T-helper 2 cell treated with Interferon-gamma antibody and Interleukin-4, amounts not matched to agents 100 ng/mL and 5 ng/mL, for 36 hours (primary cell): ENCODE measurements at regions not wholly inside any gene's neighbourhood (a gene's known extent, or its start where the extent isn't known, plus 50 kb on each side); places are given as distances from the start of the nearest gene placed in this dataset.

Experiments used
- intact Hi-C: fragments of 100-400 bp; cut with micrococcal nuclease; formaldehyde crosslinking; loops from one replicate; pipeline ENCODE4 v1.15.1; 2023

GRCh38 chr5:53160895-53161294, 51.3 kb upstream of the MOCS2 start:
- intact Hi-C loops = no loop called here

GRCh38 chr5:53161876-53162275, 52.3 kb upstream of the MOCS2 start:
- intact Hi-C loops = no loop called here

GRCh38 chr5:53164478-53165165, 55.1 kb upstream of the MOCS2 start:
- intact Hi-C loops = no loop called here

GRCh38 chr5:53165431-53166182, 56.0 kb upstream of the MOCS2 start:
- intact Hi-C loops = no loop called here

GRCh38 chr5:53166183-53166495, 56.6 kb upstream of the MOCS2 start:
- intact Hi-C loops = no loop called here

GRCh38 chr5:53167836-53168235, 58.3 kb upstream of the MOCS2 start:
- intact Hi-C loops = no loop called here

- intact Hi-C loops = loop anchor here (5.0 kb wide), 1 partner anchor 1057 kb away; no protein-coding TSS in a partner anchor
Measured at GRCh38 chr5:53169933-53170332, 60.4 kb upstream of the MOCS2 start.

GRCh38 chr5:53170746-53171349, 61.3 kb upstream of the MOCS2 start:
- intact Hi-C loops = loop anchor here (5.0 kb wide), 1 partner anchor 1056 kb away; no protein-coding TSS in a partner anchor

- intact Hi-C loops = loop anchor here (5.0 kb wide), 1 partner anchor 1055 kb away; no protein-coding TSS in a partner anchor
Measured at GRCh38 chr5:53172073-53172472, 62.5 kb upstream of the MOCS2 start.

GRCh38 chr5:53172630-53173029, 63.1 kb upstream of the MOCS2 start:
- intact Hi-C loops = loop anchor here (5.0 kb wide), 1 partner anchor 1055 kb away; no protein-coding TSS in a partner anchor

- intact Hi-C loops = loop anchor here (5.0 kb wide), 1 partner anchor 1054 kb away; no protein-coding TSS in a partner anchor
Measured at GRCh38 chr5:53173083-53173482, 63.5 kb upstream of the MOCS2 start.

GRCh38 chr5:53178830-53179229, 69.3 kb upstream of the MOCS2 start:
- intact Hi-C loops = no loop called here

- intact Hi-C loops = no loop called here
Measured at GRCh38 chr5:53179691-53180090, 70.1 kb upstream of the MOCS2 start.

- intact Hi-C loops = no loop called here
Measured at GRCh38 chr5:53180538-53180937, 71.0 kb upstream of the MOCS2 start.

GRCh38 chr5:53180991-53181390, 71.4 kb upstream of the MOCS2 start:
- intact Hi-C loops = no loop called here

- intact Hi-C loops = no loop called here
Measured at GRCh38 chr5:53183880-53184279, 74.3 kb upstream of the MOCS2 start.

GRCh38 chr5:53191548-53192165, 82.1 kb upstream of the MOCS2 start:
- intact Hi-C loops = no loop called here

- intact Hi-C loops = no loop called here
Measured at GRCh38 chr5:53194086-53194485, 84.5 kb upstream of the MOCS2 start.

GRCh38 chr5:53199882-53200281, 90.3 kb upstream of the MOCS2 start:
- intact Hi-C loops = no loop called here

- intact Hi-C loops = no loop called here
Measured at GRCh38 chr5:53200306-53200705, 90.7 kb upstream of the MOCS2 start.

- intact Hi-C loops = no loop called here
Measured at GRCh38 chr5:53201746-53202145, 92.2 kb upstream of the MOCS2 start.

GRCh38 chr5:53206562-53206961, 97.0 kb upstream of the MOCS2 start:
- intact Hi-C loops = no loop called here
